ENCODE measurements at regions not wholly inside any gene's neighbourhood (a gene's known extent, or its start where the extent isn't known, plus 50 kb on each side); places are given as distances from the start of the nearest gene placed in this dataset.

GRCh38 chr20:62537649-62538292, 62.0 kb upstream of the GATA5 start:
- TF ChIP-seq CTCF (conservative IDR thresholded peaks at IDR 0.05; ENCODE audit: low read length) (peak; percentile 29; the same call in 1 of the 2 replicates), EZH2phosphoT487 (IDR thresholded peaks at IDR 0.05; ENCODE audit: borderline replicate concordance) (no peak)
